BLaER1 treated with 17β-estradiol and CSF1 and Interleukin-3, amounts not matched to agents 10 nM and 100 nM (cell line): ENCODE measurements at regions not wholly inside any gene's neighbourhood (a gene's known extent, or its start where the extent isn't known, plus 50 kb on each side); places are given as distances from the start of the nearest gene placed in this dataset.
A peak's percentile ranks its signal among the peaks of the same experiment; 100 is the strongest.

Experiments used
- H3K27ac ChIP-seq, 11 experiments: shearing (Covaris generic); formaldehyde crosslinking; 2 replicates each; pipeline ENCODE4 v1.8.1; 2022
- H3K27me3 ChIP-seq, 11 experiments: shearing (Covaris generic); formaldehyde crosslinking; 2 replicates each; pipeline ENCODE4 v1.8.1; 2022
- H3K36me3 ChIP-seq, 11 experiments: shearing (Covaris generic); formaldehyde crosslinking; 2 replicates each; pipeline ENCODE4 v1.8.1; 2022
- H3K4me1 ChIP-seq, 10 experiments: shearing (Covaris generic); formaldehyde crosslinking; 2 replicates each; pipeline ENCODE4 v1.8.1; 2022
- H3K4me2 ChIP-seq, 11 experiments: shearing (Covaris generic); formaldehyde crosslinking; 2 replicates each; pipeline ENCODE4 v1.8.1; 2022
- H3K4me3 ChIP-seq, 10 experiments: shearing (Covaris generic); formaldehyde crosslinking; 2 replicates each; pipeline ENCODE4 v1.8.1; 2022
- H3K9ac ChIP-seq, 11 experiments: shearing (Covaris generic); formaldehyde crosslinking; 2 replicates each; pipeline ENCODE4 v1.8.1; 2022
- H3K9me3 ChIP-seq, 11 experiments: shearing (Covaris generic); formaldehyde crosslinking; replicated peaks in 1 of 11; 2 replicates each; pipeline ENCODE4 v1.8.1; 2022
- H4K20me1 ChIP-seq, 11 experiments: shearing (Covaris generic); formaldehyde crosslinking; 2 replicates each; pipeline ENCODE4 v1.8.1; 2022
- Cebpa-rat ChIP-seq, 11 experiments: shearing (Covaris generic); IDR thresholded peaks; 2 replicates each; pipeline ENCODE4 v1.8.1; 2022

GRCh38 chr4:115929373-115929772, 816.0 kb upstream of the NDST4 start:
- Histone ChIP-seq H3K27ac (no peak overlapping the region), H3K27me3 (no peaks in the 10 kb centered on the region), H3K9ac (no peak overlapping the region), H3K4me3 (no peak overlapping the region), H3K36me3 (no peaks in the 10 kb centered on the region), H4K20me1 (no peaks in the 10 kb centered on the region), H3K4me2 (no peak overlapping the region), H3K4me1 (no peaks in the 10 kb centered on the region), H3K9me3 (no peaks in the 10 kb centered on the region)
- TF ChIP-seq Cebpa-rat (IDR thresholded peaks at IDR 0.05), result no peak

GRCh38 chr4:115927382-115927781, 814.0 kb upstream of the NDST4 start:
- Histone ChIP-seq H4K20me1 (no peaks in the 10 kb centered on the region), H3K36me3 (no peaks in the 10 kb centered on the region), H3K9me3 (no peaks in the 10 kb centered on the region), H3K9ac (no peak overlapping the region), H3K4me3 (no peak overlapping the region), H3K4me1 (no peaks in the 10 kb centered on the region), H3K27ac (no peak overlapping the region), H3K4me2 (no peak overlapping the region), H3K27me3 (no peaks in the 10 kb centered on the region)
- TF ChIP-seq Cebpa-rat (IDR thresholded peaks at IDR 0.05), result no peak

- Histone ChIP-seq H3K9ac (no peak overlapping the region), H3K4me1 (peaks cover 0 to 8% (median 3%) of the 10 kb centered on the region in 10 experiments; a peak in 12 of 20 replicates), H3K36me3 (no peaks in the 10 kb centered on the region), H3K4me3 (no peak overlapping the region), H4K20me1 (no peaks in the 10 kb centered on the region), H3K27me3 (no peaks in the 10 kb centered on the region), H3K27ac (no peak overlapping the region), H3K4me2 (no peak overlapping the region), H3K9me3 (no peaks in the 10 kb centered on the region)
- TF ChIP-seq Cebpa-rat (IDR thresholded peaks at IDR 0.05), result no peak
These were observed 809.7 kb upstream of the NDST4 start for GRCh38 chr4:115923152-115923551.

GRCh38 chr4:115920637-115921036, 807.2 kb upstream of the NDST4 start:
- no peaks in the 10 kb centered on the region for H3K36me3 ChIP-seq
- H3K4me1 ChIP-seq, result peaks cover 0 to 17% (median 8%) of the 10 kb centered on the region in 10 experiments; a peak in 12 of 20 replicates
- no peaks in the 10 kb centered on the region for H3K27me3 ChIP-seq
- H3K27ac ChIP-seq, result no peak overlapping the region
- TF ChIP-seq Cebpa-rat (IDR thresholded peaks at IDR 0.05), result no peak
- no peak overlapping the region for H3K9ac ChIP-seq
- H3K4me3 ChIP-seq, result no peak overlapping the region
- no peaks in the 10 kb centered on the region for H4K20me1 ChIP-seq
- H3K9me3 ChIP-seq, result no peaks in the 10 kb centered on the region
- H3K4me2 ChIP-seq, result no peak overlapping the region

GRCh38 chr4:115918149-115918548, 804.7 kb upstream of the NDST4 start:
- Histone ChIP-seq H3K4me1 (peaks cover 0 to 17% (median 8%) of the 10 kb centered on the region in 10 experiments; a peak in 12 of 20 replicates), H3K27me3 (no peaks in the 10 kb centered on the region), H3K9ac (no peak overlapping the region), H3K4me2 (peak overlapping the region in 10 of 11 experiments; percentile 11 to 47 (median 25); a peak in 15 of 22 replicates), H3K36me3 (no peaks in the 10 kb centered on the region), H3K4me3 (no peak overlapping the region), H4K20me1 (no peaks in the 10 kb centered on the region), H3K9me3 (no peaks in the 10 kb centered on the region), H3K27ac (peak overlapping the region in 4 of 11 experiments; percentile 23 to 47 (median 38); a peak in 6 of 22 replicates)
- no peak for TF ChIP-seq Cebpa-rat (IDR thresholded peaks at IDR 0.05)

- Histone ChIP-seq H3K4me2 (no peak overlapping the region), H3K9me3 (0 out of 22 replicates have a peak, but pooled peaks cover 0 to 5% (median 0%) of the 10 kb centered on the region in 11 experiments), H3K36me3 (no peaks in the 10 kb centered on the region), H3K4me3 (no peak overlapping the region), H3K9ac (no peak overlapping the region), H3K27me3 (no peaks in the 10 kb centered on the region), H3K4me1 (no peaks in the 10 kb centered on the region), H3K27ac (no peak overlapping the region), H4K20me1 (no peaks in the 10 kb centered on the region)
- TF ChIP-seq Cebpa-rat (IDR thresholded peaks at IDR 0.05), result no peak
These were observed 793.0 kb upstream of the NDST4 start for GRCh38 chr4:115906428-115906827.

- Histone ChIP-seq H3K27me3 (no peaks in the 10 kb centered on the region), H4K20me1 (no peaks in the 10 kb centered on the region), H3K9ac (no peak overlapping the region), H3K4me1 (no peaks in the 10 kb centered on the region), H3K4me3 (no peak overlapping the region), H3K27ac (no peak overlapping the region), H3K4me2 (no peak overlapping the region), H3K9me3 (no peaks in the 10 kb centered on the region), H3K36me3 (no peaks in the 10 kb centered on the region)
- TF ChIP-seq Cebpa-rat (IDR thresholded peaks at IDR 0.05), result no peak
These were observed 770.4 kb upstream of the NDST4 start for GRCh38 chr4:115883847-115884246.

- Histone ChIP-seq H3K36me3 (no peaks in the 10 kb centered on the region), H3K4me3 (no peak overlapping the region), H3K4me1 (no peaks in the 10 kb centered on the region), H3K9me3 (no peaks in the 10 kb centered on the region), H3K9ac (no peak overlapping the region), H3K4me2 (no peak overlapping the region), H3K27ac (no peak overlapping the region), H4K20me1 (no peaks in the 10 kb centered on the region), H3K27me3 (no peaks in the 10 kb centered on the region)
- no peak for TF ChIP-seq Cebpa-rat (IDR thresholded peaks at IDR 0.05)
These were observed 769.8 kb upstream of the NDST4 start for GRCh38 chr4:115883231-115883630.

- Histone ChIP-seq H3K4me1 (no peaks in the 10 kb centered on the region), H3K36me3 (no peaks in the 10 kb centered on the region), H3K9me3 (peaks cover 0 to 4% (median 0%) of the 10 kb centered on the region in 11 experiments; a peak in 1 of 22 replicates), H3K9ac (no peak overlapping the region), H3K4me2 (no peak overlapping the region), H3K4me3 (no peak overlapping the region), H4K20me1 (no peaks in the 10 kb centered on the region), H3K27ac (no peak overlapping the region), H3K27me3 (no peaks in the 10 kb centered on the region)
- TF ChIP-seq Cebpa-rat (IDR thresholded peaks at IDR 0.05), result no peak
These were observed 759.6 kb upstream of the NDST4 start for GRCh38 chr4:115873048-115873447.

GRCh38 chr4:115871596-115871995, 758.2 kb upstream of the NDST4 start:
- Histone ChIP-seq H4K20me1 (no peaks in the 10 kb centered on the region), H3K36me3 (no peaks in the 10 kb centered on the region), H3K27me3 (no peaks in the 10 kb centered on the region), H3K9me3 (peaks cover 0 to 4% (median 0%) of the 10 kb centered on the region in 11 experiments; a peak in 1 of 22 replicates), H3K27ac (no peak overlapping the region), H3K4me1 (peaks cover 0 to under 1% (median under 1%) of the 10 kb centered on the region in 10 experiments; a peak in 1 of 20 replicates), H3K4me3 (no peak overlapping the region), H3K9ac (no peak overlapping the region), H3K4me2 (no peak overlapping the region)
- TF ChIP-seq Cebpa-rat (IDR thresholded peaks at IDR 0.05), result no peak
